IMR-90 (cell line): ENCODE measurements at regions not wholly inside any gene's neighbourhood (a gene's known extent, or its start where the extent isn't known, plus 50 kb on each side); places are given as distances from the start of the nearest gene placed in this dataset.

Source experiments
- ATAC-seq: fragments of 200-7000 bp; cut with Tn5 transposase; 2 replicates; pipeline ENCODE4 v1.9.1; 2020; ENCODE audit warnings: low read depth, mild to moderate bottlenecking, moderate library complexity
- BruUV-seq: library from RNA; stranded (reverse); fragments of 400-500 nt; replicated peaks from 2 replicates; lab custom pipeline; 2021; lab: Mats Ljungman, UMichigan
- CTCF ChIA-PET: fragments of 300-600 bp; formaldehyde crosslinking; extraction: SDS; loops from one replicate; lab custom pipeline; 2021; ENCODE audit warnings: antibody characterized with exemption; lab: Yijun Ruan, JAX
- POLR2A ChIA-PET: fragments of 300-600 bp; sonication (Branson Sonifier 250); formaldehyde crosslinking; loops from one replicate; lab custom pipeline; 2022; ENCODE audit warnings: antibody characterized with exemption; ENCODE audit not compliant: unreplicated experiment; lab: Charles Lee
- DNase-seq: peaks from one replicate; pipeline ENCODE4 v3.0.0; 2013
- H2AFZ ChIP-seq: replicated peaks from 2 replicates; pipeline ENCODE3; 2013; ENCODE audit warnings: low read length, mild to moderate bottlenecking; ENCODE audit not compliant: poor library complexity
- H2AK5ac ChIP-seq: 2 replicates; pipeline ENCODE4 v1.6.1; 2013; ENCODE audit warnings: low read depth, low read length, inconsistent platforms
- H2AK9ac ChIP-seq: replicated peaks from 2 replicates; pipeline ENCODE3; 2013; ENCODE audit warnings: mild to moderate bottlenecking, low read depth, low read length, moderate library complexity; ENCODE audit not compliant: poor library complexity
- H2BK120ac ChIP-seq: 2 replicates; pipeline ENCODE4 v1.6.1; 2013; ENCODE audit warnings: low read depth, low read length, inconsistent platforms
- H2BK15ac ChIP-seq: 3 replicates; pipeline ENCODE4 v1.6.1; 2013; ENCODE audit warnings: low read depth, low read length, inconsistent platforms
- H2BK20ac ChIP-seq: 2 replicates; pipeline ENCODE4 v1.6.1; 2013; ENCODE audit warnings: low read depth, mild to moderate bottlenecking, inconsistent platforms, low read length, moderate library complexity
- H2BK5ac ChIP-seq: 2 replicates; pipeline ENCODE4 v1.6.1; 2013; ENCODE audit warnings: mild to moderate bottlenecking, low read depth, low read length, inconsistent platforms; ENCODE audit not compliant: poor library complexity, severe bottlenecking
- H3K14ac ChIP-seq: replicated peaks from 2 replicates; pipeline ENCODE4 v1.6.1; 2013; ENCODE audit warnings: low read depth, low read length, inconsistent platforms
- H3K18ac ChIP-seq: 2 replicates; pipeline ENCODE4 v1.6.1; 2013; ENCODE audit warnings: low read depth, low read length, control low read depth
- H3K23ac ChIP-seq: 2 replicates; pipeline ENCODE4 v1.6.1; 2013; ENCODE audit warnings: low read depth, low read length, inconsistent platforms
- H3K27ac ChIP-seq: 2 replicates; pipeline ENCODE4 v1.5.1; 2013; ENCODE audit warnings: mild to moderate bottlenecking, control low read depth, low read length; ENCODE audit not compliant: insufficient read depth
- H3K27me3 ChIP-seq: 2 replicates; pipeline ENCODE4 v1.6.1; 2013; ENCODE audit warnings: low read length; ENCODE audit not compliant: control insufficient read depth, insufficient read depth
- H3K36me3 ChIP-seq: 2 replicates; pipeline ENCODE4 v1.6.1; 2013; ENCODE audit warnings: low read length, mixed read lengths; ENCODE audit not compliant: control insufficient read depth, insufficient read depth
- H3K4ac ChIP-seq: 2 replicates; pipeline ENCODE4 v1.6.1; 2013; ENCODE audit warnings: low read depth, low read length, inconsistent platforms
- H3K4me1 ChIP-seq: 2 replicates; pipeline ENCODE4 v1.6.1; 2013; ENCODE audit warnings: low read length, mixed read lengths; ENCODE audit not compliant: control insufficient read depth, insufficient read depth
- H3K4me2 ChIP-seq: 2 replicates; pipeline ENCODE4 v1.6.1; 2013; ENCODE audit warnings: low read depth, mild to moderate bottlenecking, control low read depth, low read length, moderate library complexity
- H3K4me3 ChIP-seq: 2 replicates; pipeline ENCODE4 v1.5.1; 2013; ENCODE audit warnings: low read depth, mild to moderate bottlenecking, control low read depth, low read length, moderate library complexity; ENCODE audit not compliant: insufficient read depth
- H3K56ac ChIP-seq: 2 replicates; pipeline ENCODE4 v1.6.1; 2013; ENCODE audit warnings: low read length, inconsistent platforms; ENCODE audit not compliant: insufficient read depth; ENCODE audit errors: extremely low read depth
- H3K79me1 ChIP-seq, 2 experiments: 2 replicates each; pipeline ENCODE4 v1.6.1; 2013; ENCODE audit warnings: low read length in 2 of 2, inconsistent platforms in 1 of 2, low read depth in 1 of 2
- H3K9ac ChIP-seq: 2 replicates; pipeline ENCODE4 v1.6.1; 2013; ENCODE audit warnings: low read depth, low read length, control low read depth
- H3K9me1 ChIP-seq: 2 replicates; pipeline ENCODE4 v1.6.1; 2013; ENCODE audit warnings: low read length, inconsistent platforms; ENCODE audit not compliant: insufficient read depth
- H3K9me3 ChIP-seq: 2 replicates; pipeline ENCODE4 v1.6.1; 2013; ENCODE audit warnings: low read length; ENCODE audit not compliant: control insufficient read depth, insufficient read depth
- H4K20me1 ChIP-seq: 2 replicates; pipeline ENCODE4 v1.6.1; 2013; ENCODE audit warnings: low read length, inconsistent platforms; ENCODE audit not compliant: insufficient read depth
- H4K5ac ChIP-seq: 2 replicates; pipeline ENCODE4 v1.6.1; 2013; ENCODE audit warnings: mild to moderate bottlenecking, low read depth, low read length, control low read depth
- H4K8ac ChIP-seq, 2 experiments: 2 replicates each; pipeline ENCODE4 v1.6.1; 2013; ENCODE audit warnings: low read depth in 2 of 2, low read length in 2 of 2, control low read depth in 1 of 2, inconsistent platforms in 1 of 2
- H4K91ac ChIP-seq: 2 replicates; pipeline ENCODE4 v1.6.1; 2013; ENCODE audit warnings: low read depth, low read length, inconsistent platforms; ENCODE audit not compliant: insufficient read depth
- BHLHE40 ChIP-seq: fragments of 150-350 bp; IDR thresholded peaks from 2 replicates; pipeline ENCODE4 v1.6.1; 2016; ENCODE audit warnings: mild to moderate bottlenecking, low read depth, low read length
- CHD1 ChIP-seq: IDR thresholded peaks from 2 replicates; pipeline ENCODE4 v1.6.1; 2012; ENCODE audit warnings: low read depth, low read length, improper control_type of control experiment
- CTCF ChIP-seq: conservative IDR thresholded peaks from 2 replicates; pipeline ENCODE4 v1.5.1; 2012; ENCODE audit warnings: mild to moderate bottlenecking, low read depth, low read length, improper control_type of control experiment
- ELK1 ChIP-seq: fragments of 150-350 bp; IDR thresholded peaks from 2 replicates; pipeline ENCODE4 v1.6.1; 2016; ENCODE audit warnings: low read depth, mild to moderate bottlenecking, low read length, moderate library complexity, borderline replicate concordance
- FOS ChIP-seq: fragments of 150-350 bp; IDR thresholded peaks from 2 replicates; pipeline ENCODE4 v1.6.1; 2016; ENCODE audit warnings: low read depth, low read length
- MAFK ChIP-seq: IDR thresholded peaks from 2 replicates; pipeline ENCODE4 v1.6.1; 2012; ENCODE audit warnings: low read depth, low read length, improper control_type of control experiment
- MXI1 ChIP-seq: IDR thresholded peaks from 2 replicates; pipeline ENCODE4 v1.6.1; 2012; ENCODE audit warnings: low read depth, mild to moderate bottlenecking, low read length, moderate library complexity, borderline replicate concordance
- NFE2L2 ChIP-seq: fragments of 150-350 bp; IDR thresholded peaks from 2 replicates; pipeline ENCODE4 v1.6.1; 2016; ENCODE audit warnings: low read depth, mild to moderate bottlenecking, low read length
- POLR2A ChIP-seq: IDR thresholded peaks from 2 replicates; pipeline ENCODE4 v1.6.1; 2012; ENCODE audit warnings: mild to moderate bottlenecking, low read depth, low read length
- RAD21 ChIP-seq: IDR thresholded peaks from 2 replicates; pipeline ENCODE4 v1.6.1; 2012; ENCODE audit warnings: low read length, improper control_type of control experiment
- RCOR1 ChIP-seq: IDR thresholded peaks from 2 replicates; pipeline ENCODE4 v1.6.1; 2012; ENCODE audit warnings: mild to moderate bottlenecking, low read length, improper control_type of control experiment; ENCODE audit not compliant: insufficient replicate concordance
- RFX5 ChIP-seq: IDR thresholded peaks from 2 replicates; pipeline ENCODE4 v1.8.0; 2012; ENCODE audit warnings: low read depth, mild to moderate bottlenecking, low read length, moderate library complexity
- SMC3 ChIP-seq: fragments of 150-350 bp; IDR thresholded peaks from 2 replicates; pipeline ENCODE4 v1.6.1; 2016; ENCODE audit warnings: low read depth, mild to moderate bottlenecking, antibody characterized with exemption, low read length, moderate library complexity
- WGBS, 2 experiments: methylation state at CpG; one replicate each; pipeline versions ENCODE4 v1.1.5 to v1.1.7; 2013; ENCODE audit warnings: missing lambda C conversion rate in 2 of 2; ENCODE audit not compliant: insufficient read length in 1 of 2; ENCODE audit errors: extremely low coverage in 2 of 2; 5-methylcytosine and 5-hydroxymethylcytosine counted together
- dilution Hi-C: fragments of 300-500 bp; cut with HindIII; formaldehyde crosslinking; loops from one replicate; pipeline ENCODE4 v1.14.3; 2018; ENCODE audit warnings: low sequenced_read_pairs; ENCODE audit not compliant: unreplicated experiment
- in situ Hi-C: fragments of 300-500 bp; cut with MboI; formaldehyde crosslinking; loops from 3 replicates; pipeline ENCODE4 v1.14.3; 2019; ENCODE audit warnings: low sequenced_read_pairs, inconsistent platforms, mixed read lengths
- intact Hi-C: fragments of 100-400 bp; cut with micrococcal nuclease; formaldehyde crosslinking; loops from 2 replicates; pipeline ENCODE4 v1.10.0; 2022

- Histone ChIP-seq H4K5ac (no peak overlapping the region), H2AFZ (no peak overlapping the region), H2AK5ac (no peak overlapping the region), H3K9ac (no peak overlapping the region), H4K91ac (no peak overlapping the region), H2AK9ac (no peak overlapping the region), H3K4me2 (no peak overlapping the region), H3K4me3 (no peak overlapping the region), H4K8ac (no peak overlapping the region), H3K56ac (no peak overlapping the region), H3K4ac (no peak overlapping the region), H2BK5ac (no peak overlapping the region), H3K9me3 (0 out of 2 replicates have a peak, but pooled peaks cover 3% of the 10 kb centered on the region), H3K36me3 (no peaks in the 10 kb centered on the region), H3K23ac (no peak overlapping the region), H3K27ac (no peak overlapping the region), H3K79me1 (no peaks in the 10 kb centered on the region), H3K18ac (no peak overlapping the region), H3K14ac (no peak overlapping the region), H3K27me3 (no peaks in the 10 kb centered on the region; the same call in 1 of the 2 replicates), H3K9me1 (no peaks in the 10 kb centered on the region), H4K20me1 (no peaks in the 10 kb centered on the region), H2BK20ac (no peak overlapping the region), H3K4me1 (no peaks in the 10 kb centered on the region), H2BK15ac (no peak overlapping the region), H2BK120ac (no peak overlapping the region)
- WGBS, 2 experiments, result no CpG with 5 or more reads among the region's 1 CpG
- BruUV-seq, result no TSS peak
- DNase-seq, result no peak
- ChIA-PET CTCF (no interaction called here), POLR2A (no interaction called here)
- no peak for TF ChIP-seq MAFK
- no peak for TF ChIP-seq BHLHE40
- no peak for TF ChIP-seq POLR2A
- no peak for TF ChIP-seq MXI1
- TF ChIP-seq FOS, result no peak
- no peak for TF ChIP-seq RCOR1
- no peak for TF ChIP-seq NFE2L2
- TF ChIP-seq ELK1, result no peak
- TF ChIP-seq CHD1, result no peak
- TF ChIP-seq SMC3, result no peak
- TF ChIP-seq CTCF, result no peak
- no peak for TF ChIP-seq RFX5
- no peak for TF ChIP-seq RAD21
- in situ Hi-C loops, result no loop called here
- dilution Hi-C loops, result no loop called here
- ATAC-seq, result no peak
- intact Hi-C loops, result no loop called here
Measured at GRCh38 chrX:40346379-40346778, 234.4 kb upstream of the ATP6AP2 start.
